Sigmoid colon (tissue), 4 donors: ENCODE measurements at regions not wholly inside any gene's neighbourhood (a gene's known extent, or its start where the extent isn't known, plus 50 kb on each side); places are given as distances from the start of the nearest gene placed in this dataset.

Source experiments
- CTCF ChIP-seq, 4 experiments: fragments of 450-650 bp in 3 of 4; fragments of 200-600 bp in 1 of 4; IDR thresholded peaks; one replicate each; pipeline ENCODE4 v1.5.1; 2016 to 2019; ENCODE audit warnings: antibody characterized with exemption in 4 of 4, mild to moderate bottlenecking in 3 of 4, moderate library complexity in 2 of 4
- EP300 ChIP-seq, 4 donors: sonication (generic); formaldehyde crosslinking; IDR thresholded peaks; one replicate each; pipeline ENCODE4 v1.6.1; 2017; ENCODE audit warnings: antibody characterized with exemption in 4 of 4
- POLR2A ChIP-seq, 2 donors: fragments of 450-650 bp; IDR thresholded peaks; one replicate each; pipeline ENCODE4 v1.6.1; 2016; ENCODE audit warnings: antibody characterized with exemption in 2 of 2, mild to moderate bottlenecking in 2 of 2, moderate library complexity in 2 of 2

- TF ChIP-seq CTCF (IDR thresholded peaks at IDR 0.05): no peak
- no peak for TF ChIP-seq POLR2A (IDR thresholded peaks at IDR 0.05)
- no peak for TF ChIP-seq EP300 (IDR thresholded peaks at IDR 0.05)
These were observed 153.9 kb downstream of the KCNJ2 start for GRCh38 chr17:70323269-70323668.
